GM19239 (cell line): ENCODE measurements at regions not wholly inside any gene's neighbourhood (a gene's known extent, or its start where the extent isn't known, plus 50 kb on each side); places are given as distances from the start of the nearest gene placed in this dataset.

Experiments
- DNase-seq: peaks from one replicate; pipeline ENCODE4 v3.0.0; 2011; ENCODE audit warnings: low spot score; ENCODE audit not compliant: insufficient read length
- FAIRE-seq: peaks from 2 replicates; lab custom pipeline; 2011; peaks lifted over from hg19 to GRCh38; lab: Jason Lieb, UNC

- no peak for DNase-seq
- FAIRE-seq: no peak
These were observed 481.2 kb downstream of the NUP35 start for GRCh38 chr2:183605440-183605839.

GRCh38 chr2:183606022-183606717 lies 481.9 kb downstream of the NUP35 start:
- DNase-seq: no peak
- no peak for FAIRE-seq

- DNase-seq: no peak
- no peak for FAIRE-seq
These were observed 482.5 kb downstream of the NUP35 start for GRCh38 chr2:183606718-183607085.

GRCh38 chr2:183607995-183608394 lies 483.8 kb downstream of the NUP35 start:
- DNase-seq (no peak), FAIRE-seq (no peak)

- DNase-seq (no peak), FAIRE-seq (no peak)
These were observed 484.5 kb downstream of the NUP35 start for GRCh38 chr2:183608747-183609146.

GRCh38 chr2:183610724-183611123 lies 486.5 kb downstream of the NUP35 start:
- FAIRE-seq: no peak
- DNase-seq: no peak

- no peak for FAIRE-seq
- no peak for DNase-seq
These were observed 490.7 kb downstream of the NUP35 start for GRCh38 chr2:183614799-183615435.

- DNase-seq (no peak), FAIRE-seq (no peak)
These were observed 499.0 kb downstream of the NUP35 start for GRCh38 chr2:183623227-183623626.

GRCh38 chr2:183630964-183631363 lies 506.7 kb downstream of the NUP35 start:
- FAIRE-seq (no peak), DNase-seq (no peak)

GRCh38 chr2:183656121-183656520 lies 531.9 kb downstream of the NUP35 start:
- no peak for DNase-seq
- no peak for FAIRE-seq

- FAIRE-seq (no peak), DNase-seq (no peak)
These were observed 541.2 kb downstream of the NUP35 start for GRCh38 chr2:183665425-183665824.

GRCh38 chr2:183666031-183666430 lies 541.8 kb downstream of the NUP35 start:
- no peak for DNase-seq

GRCh38 chr2:183671233-183671632 lies 547.0 kb downstream of the NUP35 start:
- DNase-seq (no peak), FAIRE-seq (no peak)

More at GRCh38 chr2:183666031-183666430, 541.8 kb downstream of the NUP35 start:
- no peak for FAIRE-seq

- no peak for DNase-seq
- FAIRE-seq: no peak
These were observed 554.7 kb downstream of the NUP35 start for GRCh38 chr2:183678908-183679307.

- no peak for FAIRE-seq
These were observed 556.3 kb downstream of the NUP35 start for GRCh38 chr2:183680573-183680972.

GRCh38 chr2:183684686-183685085 lies 560.4 kb downstream of the NUP35 start:
- DNase-seq: no peak
- no peak for FAIRE-seq

More at GRCh38 chr2:183680573-183680972, 556.3 kb downstream of the NUP35 start:
- no peak for DNase-seq

GRCh38 chr2:183696028-183696427 lies 571.8 kb downstream of the NUP35 start:
- FAIRE-seq (no peak), DNase-seq (no peak)

- FAIRE-seq: no peak
- no peak for DNase-seq
These were observed 585.6 kb downstream of the NUP35 start for GRCh38 chr2:183709829-183710228.

GRCh38 chr2:183718246-183718645 lies 594.0 kb downstream of the NUP35 start:
- FAIRE-seq: no peak
- no peak for DNase-seq

GRCh38 chr2:183723278-183723677 lies 599.0 kb downstream of the NUP35 start:
- no peak for DNase-seq
- no peak for FAIRE-seq

GRCh38 chr2:183729380-183729779 lies 605.1 kb downstream of the NUP35 start:
- DNase-seq: no peak
- no peak for FAIRE-seq

- FAIRE-seq (no peak), DNase-seq (no peak)
These were observed 616.0 kb downstream of the NUP35 start for GRCh38 chr2:183740241-183740640.
